AG10803 (cell line): ENCODE measurements at regions not wholly inside any gene's neighbourhood (a gene's known extent, or its start where the extent isn't known, plus 50 kb on each side); places are given as distances from the start of the nearest gene placed in this dataset.

Experiments used
- DNase-seq: peaks from one replicate; pipeline ENCODE4 v3.0.0; 2010; ENCODE audit warnings: low read depth
- H3K4me3 ChIP-seq: 2 replicates; pipeline ENCODE4 v1.5.1; 2011; ENCODE audit warnings: mild to moderate bottlenecking, low read length, control low read depth
- TF ChIP-seq, protein P1 (sequence below): conservative IDR thresholded peaks from 2 replicates; pipeline ENCODE4 v1.5.1; 2011; ENCODE audit warnings: mild to moderate bottlenecking, low read length, control low read depth, inconsistent platforms

DNA sequence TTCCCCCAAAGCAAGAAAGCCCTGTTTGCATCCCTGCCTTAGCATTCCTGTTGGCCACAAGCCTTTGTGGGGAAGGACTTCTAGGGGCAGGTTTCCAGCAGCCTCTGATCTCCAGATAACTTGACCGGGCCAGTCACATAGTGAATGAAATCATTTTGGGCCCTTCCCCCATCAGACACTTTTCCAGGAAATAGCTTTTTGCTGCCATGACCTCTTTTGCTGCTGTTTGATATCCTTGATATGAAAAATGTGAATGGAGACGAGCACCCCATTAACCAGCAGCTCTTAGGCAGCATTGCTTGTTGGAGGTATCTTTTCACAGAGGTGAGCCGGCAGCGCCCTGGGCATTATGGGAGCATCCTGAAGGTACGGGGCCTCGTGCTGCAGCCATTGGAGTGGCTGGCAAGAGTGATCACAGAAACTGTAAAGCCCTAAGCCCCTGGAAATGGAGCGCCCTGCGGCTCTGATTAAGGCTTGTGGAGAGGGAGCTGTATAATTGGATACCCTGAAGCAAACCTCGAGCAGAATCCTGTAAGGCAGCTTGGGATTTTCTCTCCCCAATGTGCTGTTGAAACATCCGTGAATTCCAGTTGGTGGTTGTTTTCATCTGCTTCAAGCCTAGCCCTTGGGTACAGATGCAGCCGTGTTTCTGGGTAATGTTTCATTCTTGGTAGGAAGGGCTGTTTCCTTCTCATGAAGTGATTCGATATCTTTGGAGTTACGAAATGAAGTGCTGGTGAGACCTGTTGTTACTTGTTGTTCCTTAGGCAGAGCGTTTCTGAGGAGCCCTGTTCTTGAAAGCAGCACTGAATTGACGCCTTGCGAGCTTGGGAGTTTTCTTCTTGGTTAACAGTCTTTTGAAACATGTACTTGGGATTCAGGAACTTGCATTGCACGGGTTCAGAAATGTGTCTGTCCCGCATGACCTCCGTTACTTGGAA is 179.0 kb downstream of the PTEN start:
- peak; percentile 73 for DNase-seq
- TF ChIP-seq, protein P1, sequence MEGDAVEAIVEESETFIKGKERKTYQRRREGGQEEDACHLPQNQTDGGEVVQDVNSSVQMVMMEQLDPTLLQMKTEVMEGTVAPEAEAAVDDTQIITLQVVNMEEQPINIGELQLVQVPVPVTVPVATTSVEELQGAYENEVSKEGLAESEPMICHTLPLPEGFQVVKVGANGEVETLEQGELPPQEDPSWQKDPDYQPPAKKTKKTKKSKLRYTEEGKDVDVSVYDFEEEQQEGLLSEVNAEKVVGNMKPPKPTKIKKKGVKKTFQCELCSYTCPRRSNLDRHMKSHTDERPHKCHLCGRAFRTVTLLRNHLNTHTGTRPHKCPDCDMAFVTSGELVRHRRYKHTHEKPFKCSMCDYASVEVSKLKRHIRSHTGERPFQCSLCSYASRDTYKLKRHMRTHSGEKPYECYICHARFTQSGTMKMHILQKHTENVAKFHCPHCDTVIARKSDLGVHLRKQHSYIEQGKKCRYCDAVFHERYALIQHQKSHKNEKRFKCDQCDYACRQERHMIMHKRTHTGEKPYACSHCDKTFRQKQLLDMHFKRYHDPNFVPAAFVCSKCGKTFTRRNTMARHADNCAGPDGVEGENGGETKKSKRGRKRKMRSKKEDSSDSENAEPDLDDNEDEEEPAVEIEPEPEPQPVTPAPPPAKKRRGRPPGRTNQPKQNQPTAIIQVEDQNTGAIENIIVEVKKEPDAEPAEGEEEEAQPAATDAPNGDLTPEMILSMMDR: no peak
- no peak overlapping the region for H3K4me3 ChIP-seq

DNA sequence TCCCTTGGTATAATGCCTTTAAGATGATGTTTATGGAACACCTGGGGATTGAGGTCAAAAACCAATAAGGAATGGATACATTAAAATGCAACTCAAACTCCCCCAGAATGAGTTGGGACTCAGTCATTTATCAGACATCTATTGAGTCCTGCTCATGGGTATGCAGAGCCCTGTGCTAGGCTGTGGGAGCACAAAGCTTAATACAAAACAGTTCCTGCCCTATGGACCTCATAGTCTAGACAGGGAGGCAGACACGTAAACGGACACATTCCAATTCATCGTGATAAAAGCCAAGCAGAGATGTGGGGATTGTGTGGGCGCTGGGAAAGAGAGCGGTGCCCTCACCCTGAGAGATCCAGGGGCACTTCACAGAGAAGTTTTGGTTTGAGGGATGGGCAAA is 181.7 kb downstream of the PTEN start:
- no peak overlapping the region for H3K4me3 ChIP-seq
- DNase-seq: no peak
- TF ChIP-seq, protein P1: no peak

DNA sequence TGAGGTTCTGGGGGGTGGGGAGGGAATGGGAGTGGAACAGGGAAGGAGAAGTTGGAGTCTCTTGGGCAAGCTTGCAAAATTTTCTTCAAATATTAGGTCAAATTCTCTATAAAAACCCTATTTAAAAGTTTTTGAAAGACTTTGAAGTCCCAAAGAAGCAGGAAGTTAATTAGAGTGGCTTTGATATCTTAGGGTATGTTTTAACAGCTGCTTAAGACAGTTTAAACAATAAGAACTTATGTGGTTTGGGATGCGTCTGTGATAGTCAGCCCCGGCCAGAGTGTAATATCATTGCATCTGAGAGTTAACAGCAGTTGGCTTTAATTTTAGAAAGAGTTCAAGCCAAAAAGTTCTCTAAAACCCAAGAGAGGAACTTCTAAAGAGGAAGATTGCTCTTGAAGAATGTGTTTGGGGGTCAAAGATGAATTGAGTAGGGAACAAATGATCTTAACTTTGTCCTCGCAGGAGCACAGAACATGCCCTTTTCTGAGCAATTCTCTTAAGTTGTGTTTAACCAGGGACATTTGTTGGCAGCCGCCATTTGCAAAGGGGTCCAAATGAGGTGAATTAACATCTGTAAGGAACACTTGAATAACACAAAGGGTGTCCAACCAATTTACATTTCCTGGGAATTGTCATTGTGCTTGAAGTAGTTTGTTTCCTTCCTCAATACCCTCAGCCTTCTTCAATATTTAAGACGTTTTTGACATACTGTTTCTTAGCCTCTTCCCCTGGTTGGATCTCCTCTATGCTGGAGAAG is 182.4 kb downstream of the PTEN start:
- no peak for DNase-seq
- TF ChIP-seq, protein P1: no peak
- no peak overlapping the region for H3K4me3 ChIP-seq

DNA sequence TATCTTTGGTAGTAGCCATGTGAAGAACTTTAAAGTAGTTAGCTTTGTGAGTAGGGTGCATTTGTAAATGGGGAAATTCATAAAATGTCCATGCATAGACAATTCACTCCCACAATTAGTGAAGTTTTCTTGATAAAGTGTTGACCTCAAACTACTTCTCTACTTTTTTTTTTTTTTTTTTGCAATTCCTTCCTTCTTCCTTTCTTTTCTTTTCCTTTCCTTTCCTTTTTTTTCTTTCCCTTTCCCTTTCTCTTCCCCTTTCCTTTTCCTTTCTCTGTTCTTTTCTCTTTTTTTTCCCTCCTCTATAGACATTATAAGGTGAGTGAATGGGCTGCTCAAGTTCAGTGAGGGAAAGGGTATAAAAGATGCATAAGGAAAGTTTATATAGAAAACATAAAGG is 184.2 kb downstream of the PTEN start:
- DNase-seq: no peak
- TF ChIP-seq, protein P1: no peak
- no peak overlapping the region for H3K4me3 ChIP-seq

DNA sequence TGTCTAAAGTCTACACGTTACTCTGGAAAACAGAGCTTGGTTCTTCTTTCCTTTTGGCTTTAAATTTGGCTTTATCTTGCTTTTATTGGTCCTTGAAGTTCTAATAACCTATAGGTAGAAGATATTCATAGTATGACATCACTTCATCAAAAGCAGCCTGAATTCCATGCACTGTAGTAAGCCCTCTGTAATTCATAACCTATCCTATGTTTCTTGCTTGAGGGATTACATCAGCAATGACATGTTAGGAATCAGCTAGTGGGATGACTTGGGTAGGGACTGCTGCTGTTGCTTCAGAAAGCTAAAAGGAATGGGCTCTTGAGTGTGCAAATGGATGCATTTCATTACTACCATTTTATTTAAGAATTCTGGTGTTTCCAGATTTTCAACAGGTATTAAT is 184.9 kb downstream of the PTEN start:
- TF ChIP-seq, protein P1: no peak
- no peak overlapping the region for H3K4me3 ChIP-seq
- peak; percentile 25 for DNase-seq

DNA sequence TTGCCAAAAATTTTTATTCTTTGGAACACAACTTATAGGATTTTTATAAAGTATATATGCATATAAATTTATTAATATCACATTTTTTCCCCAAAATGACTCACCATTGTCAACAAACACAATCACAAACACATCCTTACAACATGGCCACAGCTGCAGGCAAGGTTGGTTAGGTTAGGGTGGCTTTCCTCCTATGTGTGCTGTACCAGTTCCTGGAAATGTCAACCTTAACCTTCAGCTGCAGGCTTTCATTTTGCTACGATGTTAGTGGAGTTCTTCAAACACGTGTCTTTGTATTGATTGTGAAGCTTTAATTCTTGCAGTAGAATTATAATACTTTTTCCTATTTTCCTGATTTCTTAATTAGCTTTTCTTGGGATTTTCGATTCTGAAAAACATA is 185.8 kb downstream of the PTEN start:
- no peak overlapping the region for H3K4me3 ChIP-seq
- TF ChIP-seq, protein P1: no peak
- no peak for DNase-seq
